ENCODE measurements at regions not wholly inside any gene's neighbourhood (a gene's known extent, or its start where the extent isn't known, plus 50 kb on each side); places are given as distances from the start of the nearest gene placed in this dataset.

DNA sequence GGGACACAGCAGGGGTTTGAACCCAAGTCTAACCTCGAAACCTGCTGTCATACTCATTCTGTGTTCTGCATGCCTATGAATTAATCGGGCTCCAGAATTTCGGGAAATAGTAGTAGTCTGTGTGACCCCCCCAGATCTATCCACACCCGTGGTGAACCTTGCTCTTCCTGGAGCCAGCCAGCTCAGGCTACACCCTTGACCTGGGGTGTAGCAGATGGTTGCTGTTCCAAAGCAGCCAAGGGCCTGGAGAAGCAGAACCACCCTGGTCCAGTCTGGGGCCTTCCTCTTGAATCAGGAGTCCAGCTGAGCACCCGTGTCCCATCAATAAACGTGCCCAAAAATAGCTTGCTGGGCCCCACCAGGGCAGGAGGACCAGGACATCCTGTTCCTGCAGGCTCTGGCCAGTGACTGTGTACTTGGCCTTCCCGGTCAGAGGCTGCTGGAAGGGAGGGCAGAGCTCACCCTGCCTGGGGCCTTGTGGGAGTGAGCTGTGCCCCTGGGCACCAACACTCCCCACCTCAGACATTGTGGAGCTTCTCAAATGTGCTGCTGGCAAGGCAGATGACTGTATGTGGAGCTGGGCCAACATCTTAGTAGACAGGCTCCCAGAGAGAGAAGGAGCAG, 101.2 kb upstream of the ZNF716 start:
- no peak for TF ChIP-seq CTCF (IDR thresholded peaks at IDR 0.05 in 8 of 11, conservative IDR thresholded peaks at IDR 0.05 in 3 of 11)
- TF ChIP-seq POLR2AphosphoS5 (IDR thresholded peaks at IDR 0.05), result peak; percentile 40 to 67 (median 49)
- TF ChIP-seq POLR2A (IDR thresholded peaks at IDR 0.05), result no peak
